K562 (cell line): ENCODE measurements at regions not wholly inside any gene's neighbourhood (a gene's known extent, or its start where the extent isn't known, plus 50 kb on each side); places are given as distances from the start of the nearest gene placed in this dataset.

ENCODE experiments used
- ATAC-seq: fragments of 200-7000 bp; cut with Tn5 transposase; 3 replicates; pipeline ENCODE4 v1.9.1; 2020; ENCODE audit warnings: moderate library complexity
- BruUV-seq: library from RNA; stranded (reverse); fragments of 400-500 nt; replicated peaks from 2 replicates; lab custom pipeline; 2021; lab: Mats Ljungman, UMichigan
- CTCF ChIA-PET: fragments of 300-600 bp; formaldehyde crosslinking; extraction: SDS; loops from one replicate; lab custom pipeline; 2021; ENCODE audit warnings: low intra/inter-chr PET ratio; lab: Yijun Ruan, JAX
- POLR2A ChIA-PET: fragments of 300-600, 350-650 bp; sonication (Branson Sonifier 250); formaldehyde crosslinking; extraction: SDS; loops from one replicate; lab custom pipeline; 2021; ENCODE audit warnings: antibody characterized with exemption, inconsistent platforms; lab: Yijun Ruan, JAX
- DNase-seq, 4 experiments: peaks; one replicate each; pipeline versions ENCODE4 v3.0.0 to v3.0.0-alpha.2; 2011 to 2018; ENCODE audit warnings: low spot score in 3 of 4, mixed read lengths in 3 of 4; ENCODE audit errors: extremely low read depth in 1 of 4
- FAIRE-seq: peaks from 2 replicates; lab custom pipeline; 2011; peaks lifted over from hg19 to GRCh38; lab: Jason Lieb, UNC
- H2AFZ ChIP-seq: 2 replicates; pipeline ENCODE4 v1.6.0; 2011; ENCODE audit warnings: low read depth, low read length, control low read depth, inconsistent platforms
- H3K27ac ChIP-seq: fragments of 200-600 bp; 3 replicates; pipeline ENCODE4 v1.8.0; 2011; ENCODE audit warnings: low read depth, mild to moderate bottlenecking, control low read depth, inconsistent platforms, low read length, moderate library complexity, mixed read lengths; ENCODE audit errors: extremely low read depth
- H3K27me3 ChIP-seq, 2 experiments: fragments of 300-600 bp in 1 of 2; 2 replicates in 1 of 2; 3 replicates in 1 of 2; pipeline versions ENCODE4 v1.6.0 to v1.8.0; 2011; ENCODE audit warnings: inconsistent platforms in 2 of 2, low read length in 2 of 2, mild to moderate bottlenecking in 1 of 2, mixed read lengths in 1 of 2, moderate library complexity in 1 of 2; ENCODE audit not compliant: control insufficient read depth in 2 of 2, insufficient read depth in 2 of 2
- H3K36me3 ChIP-seq: fragments of 300-600 bp; 3 replicates; pipeline ENCODE4 v1.8.0; 2011; ENCODE audit warnings: mild to moderate bottlenecking, low read length, inconsistent platforms; ENCODE audit not compliant: control insufficient read depth, insufficient read depth
- H3K4me1 ChIP-seq, 2 experiments: fragments of 200-600 bp in 1 of 2; replicated peaks in 1 of 2; 2 replicates in 1 of 2; 3 replicates in 1 of 2; pipeline versions ENCODE4 v1.5.1 to v1.8.0; 2011; ENCODE audit warnings: inconsistent platforms in 2 of 2, low read length in 2 of 2, mild to moderate bottlenecking in 1 of 2, mixed read lengths in 1 of 2, moderate library complexity in 1 of 2; ENCODE audit not compliant: control insufficient read depth in 2 of 2, insufficient read depth in 2 of 2
- H3K4me2 ChIP-seq: 2 replicates; pipeline ENCODE4 v1.6.1; 2011; ENCODE audit warnings: low read length, control low read depth, inconsistent platforms, mixed read lengths; ENCODE audit not compliant: insufficient read depth
- H3K4me3 ChIP-seq: fragments of 200-600 bp; sonication (generic), shearing (Covaris generic); 2 replicates; pipeline ENCODE4 v1.5.1; 2016; ENCODE audit warnings: control low read depth, inconsistent platforms
- H3K79me2 ChIP-seq: fragments of 200-600 bp; 3 replicates; pipeline ENCODE4 v1.8.0; 2011; ENCODE audit warnings: low read length, inconsistent platforms; ENCODE audit not compliant: control insufficient read depth, insufficient read depth
- H3K9ac ChIP-seq, 2 experiments: 2 replicates each; pipeline versions ENCODE4 v1.6.0 to v1.6.1; 2011; ENCODE audit warnings: low read depth in 2 of 2, low read length in 2 of 2, control low read depth in 1 of 2, inconsistent platforms in 1 of 2, mild to moderate bottlenecking in 1 of 2, mixed read lengths in 1 of 2; ENCODE audit not compliant: insufficient read depth in 1 of 2
- H3K9me1 ChIP-seq: one replicate; pipeline ENCODE4 v1.6.0; 2011; ENCODE audit warnings: inconsistent platforms, mild to moderate bottlenecking, low read length, moderate library complexity; ENCODE audit not compliant: control insufficient read depth, insufficient read depth
- H3K9me3 ChIP-seq: replicated peaks from 2 replicates; pipeline ENCODE4 v1.5.1; 2011; ENCODE audit warnings: low read depth, low read length, inconsistent platforms; ENCODE audit not compliant: control insufficient read depth, insufficient read depth
- H4K20me1 ChIP-seq: replicated peaks from 2 replicates; pipeline ENCODE4 v1.6.1; 2011; ENCODE audit warnings: low read length, inconsistent platforms, mixed read lengths; ENCODE audit not compliant: control insufficient read depth, insufficient read depth
- MTA1 ChIP-seq: fragments of 450-650 bp; IDR thresholded peaks from 2 replicates; pipeline ENCODE4 v1.6.1; 2017; ENCODE audit warnings: borderline replicate concordance
- NR0B1 ChIP-seq: fragments of 450-650 bp; IDR thresholded peaks from one replicate; pipeline ENCODE4 v1.6.1; 2018; ENCODE audit warnings: mild to moderate bottlenecking, moderate library complexity; ENCODE audit not compliant: partially characterized antibody
- RNF2 ChIP-seq: sonication (generic); IDR thresholded peaks from 2 replicates; pipeline ENCODE4 v1.6.1; 2016
- ZNF75A ChIP-seq: fragments of 450-650 bp; formaldehyde crosslinking; IDR thresholded peaks from 2 replicates; pipeline ENCODE4 v1.4.0; 2020; ENCODE audit warnings: mild to moderate bottlenecking
- ZSCAN29 ChIP-seq: fragments of 450-650 bp; IDR thresholded peaks from 2 replicates; pipeline ENCODE4 v1.6.1; 2017
- WGBS: fragments of 100-300 bp; shearing (Covaris generic); methylation state at CpG from one replicate; pipeline ENCODE4 v1.1.6; 2016; ENCODE audit warnings: low coverage, mixed read lengths; ENCODE audit not compliant: insufficient coverage; ENCODE audit errors: missing lambda C conversion rate; 5-methylcytosine and 5-hydroxymethylcytosine counted together
- in situ Hi-C: fragments of 300-500 bp; cut with MboI; formaldehyde crosslinking; loops from 4 replicates; pipeline ENCODE4 v1.15.0; 2018; ENCODE audit warnings: inconsistent platforms, mixed read lengths
- intact Hi-C: fragments of 100-400 bp; cut with micrococcal nuclease; formaldehyde crosslinking; loops from 2 replicates; pipeline ENCODE4 v1.14.2; 2022

GRCh38 chr18:73750052-73750451 is 397.6 kb downstream of the FBXO15 start (continued):
- TF ChIP-seq NR0B1 = no peak

- FAIRE-seq (no peak), ATAC-seq (no peak), DNase-seq (no peak)
- ChIA-PET POLR2A (no interaction called here), CTCF (no interaction called here)
- intact Hi-C loops (no loop called here), in situ Hi-C loops (no loop called here)
- Histone ChIP-seq H3K27ac (no peak overlapping the region), H3K4me2 (no peak overlapping the region), H3K4me3 (no peak overlapping the region), H3K9me1 (no peaks in the 10 kb centered on the region), H3K9ac (no peak overlapping the region), H3K27me3 (no peaks in the 10 kb centered on the region), H2AFZ (no peak overlapping the region), H3K36me3 (no peaks in the 10 kb centered on the region), H3K9me3 (no peaks in the 10 kb centered on the region), H4K20me1 (no peaks in the 10 kb centered on the region), H3K4me1 (no peaks in the 10 kb centered on the region), H3K79me2 (no peaks in the 10 kb centered on the region)
- BruUV-seq = no TSS peak
- 4% methylated on average over 2 of the region's 2 CpGs for WGBS
- TF ChIP-seq MTA1 = no peak
- TF ChIP-seq ZSCAN29 = no peak
- no peak for TF ChIP-seq RNF2
- no peak for TF ChIP-seq ZNF75A (CRISPR knock-in tag)
Observed at GRCh38 chr18:73749304-73749703, 398.3 kb downstream of the FBXO15 start.
